Glutamatergic neuron (in vitro differentiated cells): ENCODE measurements at regions not wholly inside any gene's neighbourhood (a gene's known extent, or its start where the extent isn't known, plus 50 kb on each side); places are given as distances from the start of the nearest gene placed in this dataset.

ENCODE experiments used
- DNase-seq: peaks from one replicate; pipeline ENCODE4 v3.0.0; 2022
- H3K27ac Mint-ChIP-seq: one replicate; pipeline ENCODE4 v1.8.0; 2020; ENCODE audit warnings: mild to moderate bottlenecking, mixed read lengths, inconsistent platforms; ENCODE audit not compliant: unreplicated experiment
- H3K27me3 Mint-ChIP-seq: one replicate; pipeline ENCODE4 v1.8.0; 2020; ENCODE audit warnings: mild to moderate bottlenecking, moderate library complexity, mixed read lengths, inconsistent platforms; ENCODE audit not compliant: unreplicated experiment
- H3K36me3 Mint-ChIP-seq: one replicate; pipeline ENCODE4 v1.8.0; 2020; ENCODE audit warnings: mild to moderate bottlenecking, mixed read lengths, inconsistent platforms; ENCODE audit not compliant: unreplicated experiment
- H3K4me1 Mint-ChIP-seq: one replicate; pipeline ENCODE4 v1.8.0; 2020; ENCODE audit warnings: mild to moderate bottlenecking, low read depth, mixed read lengths, inconsistent platforms; ENCODE audit not compliant: unreplicated experiment
- H3K4me3 Mint-ChIP-seq: one replicate; pipeline ENCODE4 v1.8.0; 2020; ENCODE audit warnings: mild to moderate bottlenecking, mixed read lengths, inconsistent platforms; ENCODE audit not compliant: unreplicated experiment
- H3K9me3 Mint-ChIP-seq: one replicate; pipeline ENCODE4 v1.8.0; 2020; ENCODE audit warnings: mild to moderate bottlenecking, moderate library complexity, mixed read lengths, inconsistent platforms; ENCODE audit not compliant: unreplicated experiment
- CTCF ChIP-seq: fragments of 200-600 bp; sonication (generic); IDR thresholded peaks from one replicate; pipeline ENCODE4 v1.5.0; 2021; ENCODE audit not compliant: partially characterized antibody, unreplicated experiment

DNA sequence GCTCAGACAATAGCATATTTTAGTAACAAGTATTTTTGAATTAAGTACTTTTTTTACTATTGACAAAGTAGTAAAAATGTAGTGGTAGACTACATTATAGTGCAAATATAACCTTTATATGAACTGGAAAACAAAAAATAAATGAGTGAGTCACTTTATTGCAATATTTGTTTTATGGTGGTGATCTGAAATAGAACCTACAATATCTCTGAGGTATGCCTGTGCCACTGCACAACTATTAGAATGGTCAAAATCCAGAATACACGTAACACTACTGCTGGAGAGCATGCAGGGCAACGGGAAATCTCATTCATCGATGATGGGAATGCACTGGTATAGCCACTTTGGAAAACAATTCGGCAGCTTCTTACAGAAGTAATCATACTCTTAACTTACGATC is 349.0 kb upstream of the NCAM2 start:
- Mint-ChIP-seq H3K4me1 (peaks cover 3% of the 10 kb centered on the region), H3K36me3 (no peaks in the 10 kb centered on the region), H3K27me3 (peaks cover 2% of the 10 kb centered on the region), H3K27ac (no peak overlapping the region), H3K4me3 (no peak overlapping the region), H3K9me3 (no peaks in the 10 kb centered on the region)
- TF ChIP-seq CTCF: no peak
- DNase-seq: no peak

GRCh38 chr21:20652846-20653245 is 345.4 kb upstream of the NCAM2 start:
- Mint-ChIP-seq H3K27me3 (peaks cover 2% of the 10 kb centered on the region), H3K4me1 (peaks cover 3% of the 10 kb centered on the region), H3K27ac (no peak overlapping the region), H3K9me3 (no peaks in the 10 kb centered on the region), H3K36me3 (no peaks in the 10 kb centered on the region), H3K4me3 (no peak overlapping the region)
- TF ChIP-seq CTCF: no peak
- DNase-seq: no peak

DNA sequence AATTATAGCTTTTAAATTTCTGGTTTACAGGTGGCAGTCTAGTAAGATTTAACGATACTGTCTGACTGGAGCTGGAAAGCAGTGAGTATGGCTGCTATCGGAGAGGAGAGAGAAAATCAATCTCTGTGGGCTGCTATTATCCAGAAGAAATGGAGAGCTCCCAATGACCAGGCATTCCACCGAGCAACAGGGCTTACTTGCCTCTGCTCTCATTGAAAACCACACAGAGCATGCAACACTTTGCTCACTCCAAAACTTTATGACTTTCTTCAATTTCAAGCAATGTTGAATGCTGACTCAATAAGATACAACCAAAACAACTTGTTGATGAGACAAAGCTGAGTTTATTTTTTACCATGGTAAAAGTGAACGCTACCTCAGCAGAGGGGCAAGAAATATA is 337.0 kb upstream of the NCAM2 start:
- no peaks in the 10 kb centered on the region for H3K9me3 Mint-ChIP-seq

GRCh38 chr21:20661745-20662422 is 336.3 kb upstream of the NCAM2 start:
- Mint-ChIP-seq H3K4me3 (no peak overlapping the region), H3K36me3 (no peaks in the 10 kb centered on the region), H3K27ac (no peak overlapping the region), H3K9me3 (no peaks in the 10 kb centered on the region), H3K27me3 (no peaks in the 10 kb centered on the region), H3K4me1 (peaks cover 12% of the 10 kb centered on the region)
- TF ChIP-seq CTCF: no peak
- DNase-seq: no peak

More for the DNA sequence above, 337.0 kb upstream of the NCAM2 start:
- Mint-ChIP-seq H3K36me3 (no peaks in the 10 kb centered on the region), H3K4me1 (peaks cover 12% of the 10 kb centered on the region), H3K27ac (no peak overlapping the region), H3K4me3 (no peak overlapping the region), H3K27me3 (no peaks in the 10 kb centered on the region)
- no peak for DNase-seq
- no peak for TF ChIP-seq CTCF

GRCh38 chr21:20662514-20662913 is 335.7 kb upstream of the NCAM2 start:
- no peak for DNase-seq
- no peak for TF ChIP-seq CTCF
- Mint-ChIP-seq H3K27ac (no peak overlapping the region), H3K4me1 (peaks cover 12% of the 10 kb centered on the region), H3K27me3 (no peaks in the 10 kb centered on the region), H3K36me3 (no peaks in the 10 kb centered on the region), H3K9me3 (no peaks in the 10 kb centered on the region), H3K4me3 (no peak overlapping the region)
